ENCODE measurements at regions not wholly inside any gene's neighbourhood (a gene's known extent, or its start where the extent isn't known, plus 50 kb on each side); places are given as distances from the start of the nearest gene placed in this dataset.

DNA sequence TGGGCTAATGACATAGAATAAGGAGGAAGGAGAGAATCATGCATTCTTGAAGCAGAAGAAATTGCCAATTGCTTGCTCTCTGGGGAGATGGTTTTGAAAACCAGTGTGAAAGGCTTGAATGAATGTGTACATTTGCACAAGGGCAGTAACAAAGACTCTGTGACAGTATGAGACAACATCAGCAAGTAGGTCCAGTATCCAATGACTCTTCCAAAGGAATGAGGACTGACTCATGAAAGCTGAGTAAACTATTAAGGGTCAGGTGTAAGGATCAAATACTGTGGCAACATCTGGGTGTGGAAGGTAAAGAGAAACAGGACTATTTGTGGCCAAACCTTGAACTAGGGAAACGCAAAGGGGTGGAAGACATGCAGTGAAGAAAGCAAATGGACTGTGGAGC, 886.0 kb upstream of the CHAC2 start:
- no peak overlapping the region for H3K27ac ChIP-seq
- no peaks in the 10 kb centered on the region for H3K36me3 ChIP-seq
- TF ChIP-seq, protein P1, sequence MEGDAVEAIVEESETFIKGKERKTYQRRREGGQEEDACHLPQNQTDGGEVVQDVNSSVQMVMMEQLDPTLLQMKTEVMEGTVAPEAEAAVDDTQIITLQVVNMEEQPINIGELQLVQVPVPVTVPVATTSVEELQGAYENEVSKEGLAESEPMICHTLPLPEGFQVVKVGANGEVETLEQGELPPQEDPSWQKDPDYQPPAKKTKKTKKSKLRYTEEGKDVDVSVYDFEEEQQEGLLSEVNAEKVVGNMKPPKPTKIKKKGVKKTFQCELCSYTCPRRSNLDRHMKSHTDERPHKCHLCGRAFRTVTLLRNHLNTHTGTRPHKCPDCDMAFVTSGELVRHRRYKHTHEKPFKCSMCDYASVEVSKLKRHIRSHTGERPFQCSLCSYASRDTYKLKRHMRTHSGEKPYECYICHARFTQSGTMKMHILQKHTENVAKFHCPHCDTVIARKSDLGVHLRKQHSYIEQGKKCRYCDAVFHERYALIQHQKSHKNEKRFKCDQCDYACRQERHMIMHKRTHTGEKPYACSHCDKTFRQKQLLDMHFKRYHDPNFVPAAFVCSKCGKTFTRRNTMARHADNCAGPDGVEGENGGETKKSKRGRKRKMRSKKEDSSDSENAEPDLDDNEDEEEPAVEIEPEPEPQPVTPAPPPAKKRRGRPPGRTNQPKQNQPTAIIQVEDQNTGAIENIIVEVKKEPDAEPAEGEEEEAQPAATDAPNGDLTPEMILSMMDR (IDR thresholded peaks at IDR 0.05), result no peak

DNA sequence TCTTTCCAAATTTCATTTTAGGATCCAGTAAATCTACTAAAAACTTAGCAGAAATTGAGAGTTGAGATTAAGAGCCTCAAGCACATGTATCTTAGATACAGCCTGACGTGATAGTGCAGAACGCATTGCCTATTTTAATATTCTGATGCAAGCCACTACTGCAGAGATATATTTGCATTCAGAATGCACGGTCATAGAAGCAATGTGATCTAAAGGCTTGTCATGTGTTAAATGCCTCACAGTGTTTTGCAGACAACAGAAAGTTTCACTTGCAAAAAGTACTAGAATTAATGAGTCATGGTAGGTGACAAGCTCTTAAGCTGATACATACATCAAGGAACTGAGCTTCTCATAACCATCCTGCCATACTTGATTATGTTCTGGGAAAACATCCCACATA, 886.7 kb upstream of the CHAC2 start:
- H3K36me3 ChIP-seq, result no peaks in the 10 kb centered on the region
- H3K4me1 ChIP-seq (ENCODE audit: control insufficient read depth in 1 of 2, insufficient read depth in 1 of 2, low read depth in 1 of 2, low read length in 1 of 2), result no peaks in the 10 kb centered on the region
- H3K27ac ChIP-seq, result no peak overlapping the region
- no peaks in the 10 kb centered on the region for H3K9me3 ChIP-seq
- TF ChIP-seq, protein P1 (IDR thresholded peaks at IDR 0.05), result no peak
- no peaks in the 10 kb centered on the region for H3K27me3 ChIP-seq
- no peak overlapping the region for H3K4me3 ChIP-seq (ENCODE audit: low read depth in 1 of 2, low read length in 1 of 2)

More for the DNA sequence above, 886.0 kb upstream of the CHAC2 start:
- H3K4me1 ChIP-seq (ENCODE audit: control insufficient read depth in 1 of 2, insufficient read depth in 1 of 2, low read depth in 1 of 2, low read length in 1 of 2), result no peaks in the 10 kb centered on the region
- no peaks in the 10 kb centered on the region for H3K9me3 ChIP-seq
- H3K4me3 ChIP-seq (ENCODE audit: low read depth in 1 of 2, low read length in 1 of 2), result no peak overlapping the region
- H3K27me3 ChIP-seq, result no peaks in the 10 kb centered on the region

- no peak overlapping the region for H3K4me3 ChIP-seq (ENCODE audit: low read depth in 1 of 2, low read length in 1 of 2)
- H3K36me3 ChIP-seq, result no peaks in the 10 kb centered on the region
- no peaks in the 10 kb centered on the region for H3K4me1 ChIP-seq (ENCODE audit: control insufficient read depth in 1 of 2, insufficient read depth in 1 of 2, low read depth in 1 of 2, low read length in 1 of 2)
- no peaks in the 10 kb centered on the region for H3K9me3 ChIP-seq
- no peaks in the 10 kb centered on the region for H3K27me3 ChIP-seq
- TF ChIP-seq, protein P1 (IDR thresholded peaks at IDR 0.05), result no peak
- H3K27ac ChIP-seq, result no peak overlapping the region
These were observed 888.0 kb upstream of the CHAC2 start for GRCh38 chr2:52879561-52879960.

GRCh38 chr2:52877703-52878102, 889.9 kb upstream of the CHAC2 start:
- no peak overlapping the region for H3K4me3 ChIP-seq (ENCODE audit: low read depth in 1 of 2, low read length in 1 of 2)
- no peaks in the 10 kb centered on the region for H3K9me3 ChIP-seq
- H3K27ac ChIP-seq, result no peak overlapping the region
- H3K4me1 ChIP-seq (ENCODE audit: control insufficient read depth in 1 of 2, insufficient read depth in 1 of 2, low read depth in 1 of 2, low read length in 1 of 2), result no peaks in the 10 kb centered on the region
- H3K36me3 ChIP-seq, result no peaks in the 10 kb centered on the region
- TF ChIP-seq, protein P1 (IDR thresholded peaks at IDR 0.05), result no peak
- H3K27me3 ChIP-seq, result no peaks in the 10 kb centered on the region

- Histone ChIP-seq H3K27me3 (no peaks in the 10 kb centered on the region), H3K27ac (no peak overlapping the region), H3K9me3 (no peaks in the 10 kb centered on the region), H3K36me3 (no peaks in the 10 kb centered on the region), H3K4me1 (ENCODE audit: control insufficient read depth in 1 of 2, insufficient read depth in 1 of 2, low read depth in 1 of 2, low read length in 1 of 2) (no peaks in the 10 kb centered on the region), H3K4me3 (ENCODE audit: low read depth in 1 of 2, low read length in 1 of 2) (no peak overlapping the region)
- TF ChIP-seq, protein P1 (IDR thresholded peaks at IDR 0.05), result no peak
These were observed 893.0 kb upstream of the CHAC2 start for GRCh38 chr2:52874466-52875106.
